H9 (cell line): ENCODE measurements at regions not wholly inside any gene's neighbourhood (a gene's known extent, or its start where the extent isn't known, plus 50 kb on each side); places are given as distances from the start of the nearest gene placed in this dataset.

Experiments used
- DNase-seq: peaks from one replicate; pipeline ENCODE4 v3.0.0-alpha.2; 2017
- H2AFZ ChIP-seq: one replicate; pipeline ENCODE4 v1.6.1; 2013; ENCODE audit warnings: mild to moderate bottlenecking, low read length, control low read depth, moderate library complexity
- H2AK5ac ChIP-seq: 2 replicates; pipeline ENCODE4 v1.6.1; 2013; ENCODE audit warnings: low read length, control low read depth, mixed read lengths; ENCODE audit not compliant: insufficient read length
- H2BK120ac ChIP-seq: one replicate; pipeline ENCODE4 v1.6.1; 2013; ENCODE audit warnings: low read depth, mild to moderate bottlenecking, low read length, control low read depth, inconsistent platforms; ENCODE audit not compliant: poor library complexity, severe bottlenecking
- H2BK12ac ChIP-seq: 2 replicates; pipeline ENCODE4 v1.6.1; 2013; ENCODE audit warnings: low read length, control low read depth, mixed read lengths, low read depth; ENCODE audit not compliant: insufficient read length
- H2BK15ac ChIP-seq: 2 replicates; pipeline ENCODE4 v1.6.1; 2013; ENCODE audit warnings: low read depth, low read length, control low read depth
- H2BK20ac ChIP-seq: one replicate; pipeline ENCODE4 v1.6.1; 2013; ENCODE audit warnings: low read depth, mild to moderate bottlenecking, low read length, control low read depth, inconsistent platforms; ENCODE audit not compliant: poor library complexity, severe bottlenecking
- H2BK5ac ChIP-seq: 2 replicates; pipeline ENCODE4 v1.6.1; 2013; ENCODE audit warnings: low read length, control low read depth, mixed read lengths; ENCODE audit not compliant: insufficient read length
- H3K14ac ChIP-seq: 2 replicates; pipeline ENCODE4 v1.6.1; 2013; ENCODE audit warnings: low read length, control low read depth; ENCODE audit not compliant: insufficient read depth
- H3K18ac ChIP-seq: 2 replicates; pipeline ENCODE4 v1.6.1; 2013; ENCODE audit warnings: low read depth, mild to moderate bottlenecking, mixed read lengths, low read length, control low read depth; ENCODE audit not compliant: insufficient read length
- H3K23ac ChIP-seq: 2 replicates; pipeline ENCODE4 v1.6.1; 2013; ENCODE audit warnings: low read length, control low read depth, mixed read lengths, low read depth; ENCODE audit not compliant: insufficient read length
- H3K23me2 ChIP-seq: 2 replicates; pipeline ENCODE4 v1.6.1; 2013; ENCODE audit warnings: low read depth, mild to moderate bottlenecking, mixed read lengths, low read length, control low read depth; ENCODE audit not compliant: insufficient read length, poor library complexity, severe bottlenecking
- H3K27ac ChIP-seq: 2 replicates; pipeline ENCODE4 v1.5.1; 2013; ENCODE audit warnings: low read length, control low read depth, mixed read lengths, low read depth; ENCODE audit not compliant: insufficient read length
- H3K27me3 ChIP-seq: 2 replicates; pipeline ENCODE4 v1.6.1; 2013; ENCODE audit warnings: low read length, control low read depth, inconsistent platforms; ENCODE audit not compliant: insufficient read depth
- H3K4ac ChIP-seq: 2 replicates; pipeline ENCODE4 v1.6.1; 2013; ENCODE audit warnings: low read depth, mild to moderate bottlenecking, control low read depth, inconsistent platforms, low read length, moderate library complexity
- H3K4me1 ChIP-seq: 2 replicates; pipeline ENCODE4 v1.6.1; 2013; ENCODE audit warnings: low read length, control low read depth, inconsistent platforms; ENCODE audit not compliant: insufficient read depth
- H3K4me2 ChIP-seq: 2 replicates; pipeline ENCODE4 v1.6.1; 2013; ENCODE audit warnings: low read length, control low read depth, mixed read lengths; ENCODE audit not compliant: insufficient read length, insufficient read depth
- H3K56ac ChIP-seq: 2 replicates; pipeline ENCODE4 v1.6.1; 2013; ENCODE audit warnings: low read depth, mild to moderate bottlenecking, mixed read lengths, low read length, control low read depth; ENCODE audit not compliant: insufficient read length
- H3K79me1 ChIP-seq: 2 replicates; pipeline ENCODE4 v1.6.1; 2013; ENCODE audit warnings: low read depth, mild to moderate bottlenecking, moderate library complexity, low read length, control low read depth, inconsistent platforms; ENCODE audit not compliant: insufficient read depth, poor library complexity, severe bottlenecking
- H3K79me2 ChIP-seq: 2 replicates; pipeline ENCODE4 v1.6.1; 2013; ENCODE audit warnings: low read length, control low read depth, inconsistent platforms; ENCODE audit not compliant: insufficient read depth
- H3K9ac ChIP-seq: 2 replicates; pipeline ENCODE4 v1.6.1; 2013; ENCODE audit warnings: low read length, control low read depth, mixed read lengths; ENCODE audit not compliant: insufficient read length; ENCODE audit errors: extremely low read depth
- H3K9me3 ChIP-seq: one replicate; pipeline ENCODE4 v1.6.1; 2013; ENCODE audit warnings: low read depth, low read length, inconsistent platforms; ENCODE audit not compliant: control insufficient read depth
- H3T11ph ChIP-seq: one replicate; pipeline ENCODE4 v1.6.1; 2013; ENCODE audit warnings: mild to moderate bottlenecking, low read length, control low read depth, inconsistent platforms
- H4K20me1 ChIP-seq: one replicate; pipeline ENCODE4 v1.6.1; 2013; ENCODE audit not compliant: control insufficient read depth, insufficient read length, insufficient read depth
- H4K5ac ChIP-seq: 2 replicates; pipeline ENCODE4 v1.6.1; 2013; ENCODE audit warnings: low read depth, mild to moderate bottlenecking, mixed read lengths, low read length, control low read depth; ENCODE audit not compliant: insufficient read length
- H4K8ac ChIP-seq: replicated peaks from 2 replicates; pipeline ENCODE4 v1.6.1; 2013; ENCODE audit warnings: low read length, control low read depth, mixed read lengths, low read depth; ENCODE audit not compliant: insufficient read length
- H4K91ac ChIP-seq: 2 replicates; pipeline ENCODE4 v1.6.1; 2013; ENCODE audit warnings: low read depth, mild to moderate bottlenecking, moderate library complexity, mixed read lengths, low read length, control low read depth; ENCODE audit not compliant: insufficient read length
- H3K27ac Mint-ChIP-seq, 3 experiments: 2 replicates in 2 of 3; 3 replicates in 1 of 3; pipeline ENCODE4 v1.8.0; 2020 to 2021; ENCODE audit warnings: mixed read lengths in 3 of 3, mild to moderate bottlenecking in 1 of 3, moderate library complexity in 1 of 3
- H3K27me3 Mint-ChIP-seq: 2 replicates; pipeline ENCODE4 v1.8.0; 2021; ENCODE audit warnings: low read depth, mild to moderate bottlenecking, moderate library complexity, mixed read lengths
- H3K36me3 Mint-ChIP-seq, 3 experiments: 2 replicates in 2 of 3; 3 replicates in 1 of 3; pipeline ENCODE4 v1.8.0; 2020 to 2021; ENCODE audit warnings: low read depth in 3 of 3, mixed read lengths in 3 of 3; ENCODE audit not compliant: insufficient read depth in 1 of 3
- H3K4me1 Mint-ChIP-seq, 2 experiments: 2 replicates each; pipeline ENCODE4 v1.8.0; 2020; ENCODE audit warnings: mixed read lengths in 2 of 2
- H3K4me3 Mint-ChIP-seq, 2 experiments: 2 replicates in 1 of 2; 3 replicates in 1 of 2; pipeline ENCODE4 v1.8.0; 2020 to 2021; ENCODE audit warnings: mild to moderate bottlenecking in 2 of 2, mixed read lengths in 2 of 2, moderate library complexity in 1 of 2
- H3K9me3 Mint-ChIP-seq, 2 experiments: 2 replicates in 1 of 2; 3 replicates in 1 of 2; pipeline ENCODE4 v1.8.0; 2020; ENCODE audit warnings: mild to moderate bottlenecking in 2 of 2, mixed read lengths in 2 of 2, moderate library complexity in 1 of 2
- CTCF ChIP-seq: fragments of 200-600 bp; sonication (generic); conservative IDR thresholded peaks from 3 replicates; pipeline ENCODE4 v1.8.0; 2021; ENCODE audit warnings: antibody characterized with exemption, mild to moderate bottlenecking
- WGBS: extraction: QIAGEN DNeasy Blood & Tissue Kit; methylation state at CpG from one replicate; pipeline ENCODE4 v1.1.7; 2013; ENCODE audit warnings: missing lambda C conversion rate, low lambda C conversion rate, mixed read lengths; ENCODE audit not compliant: insufficient read length; ENCODE audit errors: extremely low coverage; 5-methylcytosine and 5-hydroxymethylcytosine counted together

- Histone ChIP-seq H3K9ac (no peak overlapping the region), H2AK5ac (no peak overlapping the region), H3K4me2 (no peak overlapping the region), H4K91ac (no peak overlapping the region), H3K79me2 (no peaks in the 10 kb centered on the region), H2BK120ac (no peak overlapping the region), H3K14ac (no peak overlapping the region), H3K27ac (no peak overlapping the region), H4K20me1 (no peaks in the 10 kb centered on the region), H2BK20ac (no peak overlapping the region), H2BK15ac (no peak overlapping the region), H2BK12ac (no peak overlapping the region), H3K4me1 (no peaks in the 10 kb centered on the region), H3K18ac (no peak overlapping the region), H4K5ac (no peak overlapping the region), H3K4ac (no peak overlapping the region), H2AFZ (no peak overlapping the region), H2BK5ac (no peak overlapping the region), H3K23me2 (no peaks in the 10 kb centered on the region), H3T11ph (no peak overlapping the region), H4K8ac (no peak overlapping the region), H3K27me3 (no peaks in the 10 kb centered on the region), H3K9me3 (no peaks in the 10 kb centered on the region), H3K79me1 (no peaks in the 10 kb centered on the region), H3K56ac (no peak overlapping the region), H3K23ac (no peak overlapping the region)
- Mint-ChIP-seq H3K9me3 (no peaks in the 10 kb centered on the region), H3K36me3 (no peaks in the 10 kb centered on the region), H3K4me1 (no peaks in the 10 kb centered on the region), H3K4me3 (no peak overlapping the region), H3K27me3 (no peaks in the 10 kb centered on the region; the same call in 1 of the 2 replicates), H3K27ac (no peak overlapping the region)
- DNase-seq, result no peak
- WGBS, result no CpG with 5 or more reads among the region's 6 CpGs
- TF ChIP-seq CTCF, result no peak
These were observed 411.9 kb downstream of the TRIML1 start for GRCh38 chr4:188551156-188551555.
